GM13977 (cell line): ENCODE measurements at regions not wholly inside any gene's neighbourhood (a gene's known extent, or its start where the extent isn't known, plus 50 kb on each side); places are given as distances from the start of the nearest gene placed in this dataset.

Source experiments
- DNase-seq: peaks from one replicate; pipeline ENCODE4 v3.0.0; 2012; ENCODE audit warnings: low spot score
- CTCF ChIP-seq: IDR thresholded peaks from 2 replicates; pipeline ENCODE4 v1.5.1; 2012; ENCODE audit warnings: mild to moderate bottlenecking, control low read depth; ENCODE audit not compliant: insufficient read depth; ENCODE audit errors: extremely low read depth, missing control alignments
- in situ Hi-C: fragments of 300-500 bp; cut with MboI; formaldehyde crosslinking; loops from one replicate; pipeline ENCODE4 v1.12.0; 2022; ENCODE audit warnings: low sequenced_read_pairs, low pct_unique_long_range_greater_than_20kb, mixed read lengths, inconsistent platforms; ENCODE audit not compliant: unreplicated experiment

- in situ Hi-C loops = no loop called here
- DNase-seq = no peak
- no peak for TF ChIP-seq CTCF
Measured at GRCh38 chr10:64365663-64366062, 844.5 kb downstream of the REEP3 start.

- in situ Hi-C loops = no loop called here
- no peak for TF ChIP-seq CTCF
- no peak for DNase-seq
Measured at GRCh38 chr10:64368298-64368697, 847.1 kb downstream of the REEP3 start.

- no peak for TF ChIP-seq CTCF
- in situ Hi-C loops = no loop called here
- DNase-seq = no peak
Measured at GRCh38 chr10:64369885-64370773, 848.9 kb downstream of the REEP3 start.

GRCh38 chr10:64374346-64374745 is 853.1 kb downstream of the REEP3 start:
- in situ Hi-C loops = no loop called here
- TF ChIP-seq CTCF = no peak
- DNase-seq = no peak

GRCh38 chr10:64376167-64376566 is 855.0 kb downstream of the REEP3 start:
- no peak for DNase-seq
- no peak for TF ChIP-seq CTCF
- in situ Hi-C loops = no loop called here

GRCh38 chr10:64379898-64380297 is 858.7 kb downstream of the REEP3 start:
- in situ Hi-C loops = no loop called here
- peak; percentile 20 for TF ChIP-seq CTCF
- DNase-seq = no peak

- TF ChIP-seq CTCF = no peak
- no peak for DNase-seq
- in situ Hi-C loops = no loop called here
Measured at GRCh38 chr10:64385355-64385754, 864.2 kb downstream of the REEP3 start.
